ENCODE measurements at regions not wholly inside any gene's neighbourhood (a gene's known extent, or its start where the extent isn't known, plus 50 kb on each side); places are given as distances from the start of the nearest gene placed in this dataset.

GRCh38 chr5:74422671-74423070 is 217.9 kb downstream of the ENC1 start:
- Histone ChIP-seq H2AFZ (ENCODE audit: control insufficient read depth, low read depth, low read length) (no peak overlapping the region), H3K4me3 (no peak overlapping the region), H3K4me2 (ENCODE audit: control insufficient read depth, insufficient read depth) (no peak overlapping the region), H3K36me3 (ENCODE audit: control insufficient read depth in 2 of 2, insufficient read depth in 2 of 2, low read length in 1 of 2) (no peaks in the 10 kb centered on the region), H4K20me1 (ENCODE audit: control insufficient read depth, insufficient read depth) (no peaks in the 10 kb centered on the region), H3K27ac (ENCODE audit: control insufficient read depth, insufficient read depth) (no peak overlapping the region), H3K27me3 (replicated peaks in 1 of 2; ENCODE audit: control insufficient read depth in 2 of 2, insufficient read depth in 2 of 2, low read length in 1 of 2) (no peaks in the 10 kb centered on the region), H3K4me1 (ENCODE audit: control insufficient read depth, insufficient read depth, low read length) (no peaks in the 10 kb centered on the region), H3K9ac (ENCODE audit: control insufficient read depth, insufficient read depth, low read length) (no peak overlapping the region), H3K9me3 (replicated peaks; ENCODE audit: control insufficient read depth, insufficient read depth, low read length) (no peaks in the 10 kb centered on the region; the same call in 2 of the 3 replicates), H3K79me2 (ENCODE audit: control insufficient read depth, insufficient read depth, low read length) (no peaks in the 10 kb centered on the region)
- TF ChIP-seq IKZF1 (conservative IDR thresholded peaks at IDR 0.05) (no peak), MAX (IDR thresholded peaks at IDR 0.05; ENCODE audit: low read depth, low read length) (no peak), KDM1A (IDR thresholded peaks at IDR 0.05; ENCODE audit: borderline replicate concordance) (no peak), SIN3A (IDR thresholded peaks at IDR 0.05; ENCODE audit: low read depth, low read length) (no peak), TAF1 (IDR thresholded peaks at IDR 0.05; ENCODE audit: borderline replicate concordance, low read depth, low read length) (no peak), RELB (IDR thresholded peaks at IDR 0.05; ENCODE audit: low read depth) (no peak), ZBTB40 (IDR thresholded peaks at IDR 0.05; ENCODE audit: borderline replicate concordance) (no peak), DPF2 (IDR thresholded peaks at IDR 0.05) (no peak), SIX5 (IDR thresholded peaks at IDR 0.05; ENCODE audit: low read depth, low read length, severe bottlenecking) (no peak), USF1 (IDR thresholded peaks at IDR 0.05; ENCODE audit: borderline replicate concordance, extremely low read length, insufficient read depth, low read depth, low read length) (no peak), CTCF (IDR thresholded peaks at IDR 0.05 in 2 of 3, conservative IDR thresholded peaks at IDR 0.05 in 1 of 3; ENCODE audit: control insufficient read depth in 2 of 3, extremely low read depth in 1 of 3, insufficient read depth in 1 of 3, low read depth in 3 of 3, low read length in 3 of 3) (no peak), ZNF207 (IDR thresholded peaks at IDR 0.05; ENCODE audit: borderline replicate concordance) (no peak), TBL1XR1 (IDR thresholded peaks at IDR 0.05; ENCODE audit: low read depth, low read length) (no peak)
- intact Hi-C loops (cut with micrococcal nuclease; ENCODE audit: unreplicated experiment) (no loop called here), in situ Hi-C loops (cut with MboI) (no loop called here)
- RAD21 ChIA-PET (ENCODE audit: unreplicated experiment): interaction anchor here (2.8 kb wide), 1 partner anchor 10 kb away, joined by 7 read pairs; no protein-coding TSS in a partner anchor
- FAIRE-seq (no peak), ATAC-seq (no peak), DNase-seq (ENCODE audit: low read depth, low spot score) (no peak)
- POLR2A ChIA-PET: no interaction called here
- WGBS (ENCODE audit: insufficient coverage, insufficient replicate concordance, low lambda C conversion rate, missing lambda C conversion rate): 56% methylated on average over 4 of the region's 4 CpGs
- BruUV-seq (replicated peaks): no TSS peak
- CTCF ChIA-PET: no interaction called here
- SMC1A ChIA-PET (ENCODE audit: uncharacterized antibody, unreplicated experiment): no interaction called here
